ENCODE measurements at regions not wholly inside any gene's neighbourhood (a gene's known extent, or its start where the extent isn't known, plus 50 kb on each side); places are given as distances from the start of the nearest gene placed in this dataset.
A peak's percentile ranks its signal among the peaks of the same experiment; 100 is the strongest.

DNA sequence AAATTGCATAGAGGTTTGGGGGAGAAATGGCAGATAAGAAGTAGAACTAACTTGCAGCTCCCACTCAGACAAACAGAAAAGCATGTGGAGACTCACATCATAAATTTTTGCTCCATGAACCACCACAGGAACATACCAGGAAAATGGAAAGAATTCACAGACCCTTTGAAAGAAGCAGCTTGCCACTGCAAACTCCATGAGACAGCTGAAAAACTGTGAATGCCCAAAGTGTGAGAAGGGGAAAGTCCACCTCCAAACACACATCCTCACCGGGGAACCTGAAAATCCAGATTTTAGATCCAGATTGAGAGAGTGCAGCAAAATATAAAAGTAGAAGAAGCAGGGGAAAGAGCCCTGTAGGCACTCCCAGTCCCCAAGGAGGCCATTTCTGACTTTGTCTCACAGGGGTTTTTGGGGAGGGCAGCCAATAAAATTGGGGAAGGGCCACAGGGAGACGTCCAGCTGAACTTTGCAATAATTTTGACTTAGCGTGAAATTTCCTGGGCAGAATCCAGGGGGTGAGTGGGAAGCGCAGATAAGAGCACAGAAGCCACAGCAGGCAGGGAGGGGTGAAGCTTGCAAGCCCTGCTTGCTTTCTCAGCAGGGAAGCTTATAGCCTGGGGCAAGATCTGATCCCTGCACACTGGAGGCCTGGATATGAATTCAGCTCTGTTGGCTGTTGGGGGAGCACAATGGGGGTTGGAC lies 183.4 kb upstream of the UBE2E2 start:
- no peaks in the 10 kb centered on the region for H3K36me3 Mint-ChIP-seq (ENCODE audit: low read depth)
- H3K9me3 Mint-ChIP-seq, result peaks cover 37% of the 10 kb centered on the region
- intact Hi-C loops (cut with micrococcal nuclease), result no loop called here

DNA sequence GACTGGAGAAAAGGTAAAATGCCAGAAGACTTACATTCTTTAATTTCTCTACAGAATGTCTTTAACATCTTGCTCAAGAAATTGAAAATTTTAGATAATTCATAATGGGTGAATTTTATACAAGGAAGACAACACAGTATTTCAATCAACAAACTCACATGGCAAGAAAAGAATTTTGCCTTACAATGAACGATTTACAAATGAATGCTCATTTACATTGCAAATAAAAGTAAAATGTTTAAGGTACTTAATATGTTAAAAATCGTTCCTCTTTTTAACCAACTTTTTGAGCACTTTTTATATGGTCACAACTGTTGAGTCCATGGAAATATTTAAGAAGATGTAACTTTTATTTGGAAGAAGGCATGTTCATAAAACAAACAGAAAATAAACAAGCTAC lies 174.8 kb upstream of the UBE2E2 start:
- H3K9me3 Mint-ChIP-seq, result peaks cover 21% of the 10 kb centered on the region
- intact Hi-C loops (cut with micrococcal nuclease), result no loop called here
- no peaks in the 10 kb centered on the region for H3K36me3 Mint-ChIP-seq (ENCODE audit: low read depth)
- no peak overlapping the region for H3K27ac Mint-ChIP-seq
- peaks cover 2% of the 10 kb centered on the region for H3K27me3 Mint-ChIP-seq
- H3K4me3 Mint-ChIP-seq, result no peak overlapping the region
- H3K4me1 Mint-ChIP-seq (ENCODE audit: low read depth), result no peaks in the 10 kb centered on the region

More for the DNA sequence above, 183.4 kb upstream of the UBE2E2 start:
- Mint-ChIP-seq H3K4me1 (ENCODE audit: low read depth) (peaks cover 5% of the 10 kb centered on the region), H3K27ac (no peak overlapping the region), H3K4me3 (no peak overlapping the region), H3K27me3 (peaks cover 2% of the 10 kb centered on the region)

DNA sequence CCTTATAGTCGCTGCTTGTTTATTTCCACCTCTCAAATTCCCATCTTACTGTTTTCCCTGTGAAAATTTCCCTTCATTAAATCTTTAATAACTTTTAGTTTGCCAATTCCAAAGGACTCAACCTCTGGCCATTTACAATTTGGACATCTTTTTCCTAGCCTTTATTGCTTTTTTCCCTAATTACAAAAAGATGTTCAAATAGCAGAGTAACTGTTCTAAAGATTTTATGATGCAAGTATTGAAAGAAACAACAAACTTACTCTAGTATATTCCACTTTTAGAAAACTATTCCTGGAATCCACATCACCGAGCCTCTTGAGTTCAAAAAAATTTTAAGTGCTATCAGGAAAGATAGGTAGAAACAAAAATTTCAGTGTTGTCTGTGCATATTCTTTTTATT lies 174.1 kb upstream of the UBE2E2 start:
- Mint-ChIP-seq H3K4me1 (ENCODE audit: low read depth) (no peaks in the 10 kb centered on the region), H3K9me3 (peaks cover 14% of the 10 kb centered on the region)
- intact Hi-C loops (cut with micrococcal nuclease), result no loop called here

DNA sequence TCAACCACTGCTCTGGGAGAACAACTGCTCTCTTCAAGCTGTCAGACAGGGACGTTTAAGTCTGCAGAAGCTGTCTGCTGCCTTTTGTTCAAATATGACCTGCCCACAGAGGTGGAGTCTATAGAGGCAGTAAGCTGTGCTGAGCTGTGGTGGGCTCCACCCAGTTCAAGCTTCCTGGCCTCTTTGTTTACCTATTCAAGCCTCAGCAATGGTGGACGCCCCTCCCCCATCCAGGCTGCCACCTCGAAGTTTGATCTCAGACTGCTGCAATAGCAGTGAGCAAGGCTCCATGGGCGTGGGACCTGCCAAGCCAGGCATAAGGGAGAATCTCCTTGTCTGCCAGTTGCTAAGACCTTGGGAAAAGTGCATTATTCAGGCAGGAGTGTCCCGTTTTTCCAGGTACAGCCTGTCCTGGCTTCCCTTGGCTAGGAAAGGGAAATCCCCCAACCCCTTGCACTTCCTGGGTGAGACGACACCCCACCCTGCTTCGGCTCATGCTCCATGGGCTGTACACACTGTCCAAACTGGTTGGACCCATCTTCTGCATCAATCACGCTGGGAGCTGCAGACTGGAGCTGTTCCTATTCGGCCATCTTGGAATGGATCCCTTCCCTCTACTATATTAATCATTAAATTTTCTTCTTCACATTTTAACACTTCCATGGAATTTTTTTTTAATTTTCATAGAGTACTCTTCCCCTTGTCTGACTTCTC lies 167.0 kb upstream of the UBE2E2 start:
- H3K27me3 Mint-ChIP-seq, result peaks cover 2% of the 10 kb centered on the region
- H3K27ac Mint-ChIP-seq, result no peak overlapping the region
- H3K4me1 Mint-ChIP-seq (ENCODE audit: low read depth), result peaks cover 5% of the 10 kb centered on the region
- intact Hi-C loops (cut with micrococcal nuclease), result no loop called here
- H3K4me3 Mint-ChIP-seq, result no peak overlapping the region
- no peaks in the 10 kb centered on the region for H3K36me3 Mint-ChIP-seq (ENCODE audit: low read depth)
- no peaks in the 10 kb centered on the region for H3K9me3 Mint-ChIP-seq

More for the DNA sequence above, 174.1 kb upstream of the UBE2E2 start:
- no peak overlapping the region for H3K27ac Mint-ChIP-seq
- peaks cover 2% of the 10 kb centered on the region for H3K27me3 Mint-ChIP-seq
- H3K4me3 Mint-ChIP-seq, result no peak overlapping the region
- H3K36me3 Mint-ChIP-seq (ENCODE audit: low read depth), result no peaks in the 10 kb centered on the region

DNA sequence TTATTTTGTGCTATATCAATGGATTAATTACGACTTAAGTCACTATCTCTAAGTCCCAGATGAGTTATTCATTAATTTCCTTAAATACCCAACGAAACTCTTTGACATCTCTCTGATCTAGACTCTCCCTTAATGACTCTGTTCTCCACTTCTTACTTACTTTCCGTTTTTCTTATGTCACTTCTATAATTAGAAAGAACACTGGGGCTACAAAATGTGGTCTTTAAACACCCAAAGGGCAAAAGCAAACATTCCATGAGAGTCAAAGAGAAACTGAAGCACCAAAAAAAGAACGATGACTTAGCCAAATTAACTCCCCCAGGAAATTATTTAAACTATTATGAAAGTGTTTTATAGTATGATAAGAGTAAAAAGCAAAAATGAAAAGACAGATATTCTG lies 166.4 kb upstream of the UBE2E2 start:
- Mint-ChIP-seq H3K9me3 (no peaks in the 10 kb centered on the region), H3K4me3 (no peak overlapping the region), H3K27me3 (peaks cover 2% of the 10 kb centered on the region), H3K36me3 (ENCODE audit: low read depth) (no peaks in the 10 kb centered on the region), H3K27ac (no peak overlapping the region), H3K4me1 (ENCODE audit: low read depth) (peaks cover 5% of the 10 kb centered on the region)
- intact Hi-C loops (cut with micrococcal nuclease), result no loop called here

DNA sequence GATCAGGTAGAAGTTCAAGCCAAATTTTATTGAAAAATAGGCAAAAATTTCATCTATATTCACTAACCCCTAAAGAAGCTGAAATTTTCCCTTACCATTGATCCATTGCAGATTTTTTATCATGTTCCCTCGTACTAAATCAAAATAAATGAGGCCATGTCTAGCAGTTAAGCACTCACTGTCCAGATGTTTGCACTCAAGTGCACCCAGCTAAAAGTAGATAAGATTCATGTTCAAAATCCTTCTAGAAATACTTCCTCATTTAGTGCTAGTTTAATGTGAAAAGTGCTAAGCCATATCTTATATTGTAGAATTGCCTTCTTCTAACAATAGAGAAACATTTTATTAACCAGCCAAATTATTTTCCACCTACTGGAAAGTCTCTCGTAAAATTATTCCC lies 164.7 kb upstream of the UBE2E2 start:
- Mint-ChIP-seq H3K27ac (no peak overlapping the region), H3K36me3 (ENCODE audit: low read depth) (no peaks in the 10 kb centered on the region), H3K4me1 (ENCODE audit: low read depth) (peaks cover 5% of the 10 kb centered on the region), H3K9me3 (no peaks in the 10 kb centered on the region), H3K4me3 (no peak overlapping the region), H3K27me3 (peaks cover 2% of the 10 kb centered on the region)
- intact Hi-C loops (cut with micrococcal nuclease), result no loop called here

DNA sequence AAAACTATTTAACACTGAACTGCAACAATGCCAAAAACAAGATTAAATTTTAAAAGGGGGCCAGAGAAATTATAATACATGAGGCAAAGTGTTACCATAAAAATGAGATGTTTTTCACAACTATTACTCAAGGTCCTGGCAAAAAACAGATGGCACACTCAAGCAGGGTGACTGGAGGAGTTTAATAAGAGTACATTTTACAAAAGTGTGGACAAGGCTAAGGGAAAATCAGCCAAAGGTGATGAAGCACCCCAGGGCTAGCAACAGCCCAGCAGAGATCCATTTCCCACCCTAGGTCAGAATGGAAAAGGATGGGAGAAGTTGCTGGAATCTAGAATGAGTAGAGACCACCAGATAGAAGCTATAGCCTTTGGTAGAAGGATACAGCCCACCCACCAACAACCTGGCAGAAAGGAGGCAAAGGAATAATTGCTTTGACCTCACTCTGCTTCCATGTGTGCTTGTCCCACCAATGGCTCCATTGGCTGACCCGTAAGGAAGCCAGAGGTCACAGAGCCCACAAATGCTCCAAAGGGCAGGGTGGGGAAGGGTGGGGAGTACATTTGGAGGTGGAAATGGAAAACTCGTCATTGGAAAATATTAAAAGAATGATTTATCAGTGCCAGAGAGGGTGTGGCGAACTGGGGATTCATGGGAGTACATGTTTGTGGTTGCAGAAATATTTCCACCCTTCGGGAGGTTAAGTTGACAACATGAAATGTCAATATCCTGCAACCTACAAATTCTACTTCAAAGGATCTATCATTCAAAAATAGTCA lies 161.0 kb upstream of the UBE2E2 start:
- peaks cover 28% of the 10 kb centered on the region for H3K9me3 Mint-ChIP-seq
- no peak overlapping the region for H3K4me3 Mint-ChIP-seq
- H3K36me3 Mint-ChIP-seq (ENCODE audit: low read depth), result no peaks in the 10 kb centered on the region
- H3K27ac Mint-ChIP-seq, result peak overlapping the region; percentile 25
- peaks cover 2% of the 10 kb centered on the region for H3K27me3 Mint-ChIP-seq
- intact Hi-C loops (cut with micrococcal nuclease), result no loop called here
- H3K4me1 Mint-ChIP-seq (ENCODE audit: low read depth), result no peaks in the 10 kb centered on the region

DNA sequence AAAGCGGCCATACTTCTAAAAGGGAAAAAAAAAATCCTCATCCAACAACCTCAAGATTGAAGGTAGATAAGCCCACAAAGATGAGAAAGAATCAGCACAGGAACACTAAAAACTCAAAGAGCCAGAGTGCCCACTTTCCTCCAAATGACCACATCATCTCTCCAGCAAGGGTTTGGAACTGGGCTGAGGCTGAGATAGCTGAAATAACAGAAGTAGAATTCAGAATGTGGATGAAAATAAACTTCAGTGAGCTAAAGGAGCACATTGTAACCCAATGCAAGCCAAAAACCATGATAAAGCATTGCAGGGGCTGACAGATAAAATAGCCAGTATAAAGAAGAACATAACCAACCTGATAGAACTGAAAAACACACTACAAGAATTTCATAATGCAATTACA lies 158.7 kb upstream of the UBE2E2 start:
- H3K4me3 Mint-ChIP-seq, result no peak overlapping the region
- no peaks in the 10 kb centered on the region for H3K4me1 Mint-ChIP-seq (ENCODE audit: low read depth)
- intact Hi-C loops (cut with micrococcal nuclease), result no loop called here

DNA sequence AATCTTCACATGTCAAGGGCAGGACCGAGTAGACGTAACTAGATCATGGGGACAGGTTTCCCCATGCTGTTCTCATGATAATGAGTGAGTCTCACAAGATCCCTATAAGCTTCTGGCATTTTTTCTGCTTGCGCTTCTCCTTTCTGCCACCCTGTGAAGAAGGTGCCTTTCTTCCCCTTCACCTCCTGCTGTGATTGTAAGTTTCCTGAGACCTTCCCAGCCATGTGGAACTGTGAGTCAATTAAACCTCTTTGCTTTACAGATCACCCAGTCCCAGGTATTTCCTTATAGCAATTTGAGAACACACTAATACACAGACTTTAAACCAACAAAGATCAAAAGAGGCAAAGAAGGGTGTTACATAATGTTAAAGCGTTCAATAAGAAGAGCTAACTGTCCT lies 156.6 kb upstream of the UBE2E2 start:
- H3K27ac Mint-ChIP-seq, result no peak overlapping the region
- intact Hi-C loops (cut with micrococcal nuclease), result no loop called here
- peaks cover 3% of the 10 kb centered on the region for H3K27me3 Mint-ChIP-seq
- H3K4me1 Mint-ChIP-seq (ENCODE audit: low read depth), result no peaks in the 10 kb centered on the region
- H3K9me3 Mint-ChIP-seq, result peaks cover 40% of the 10 kb centered on the region
- H3K36me3 Mint-ChIP-seq (ENCODE audit: low read depth), result no peaks in the 10 kb centered on the region
- H3K4me3 Mint-ChIP-seq, result no peak overlapping the region

More for the DNA sequence above, 158.7 kb upstream of the UBE2E2 start:
- Mint-ChIP-seq H3K27ac (no peak overlapping the region), H3K36me3 (ENCODE audit: low read depth) (no peaks in the 10 kb centered on the region), H3K9me3 (peaks cover 40% of the 10 kb centered on the region), H3K27me3 (peaks cover 3% of the 10 kb centered on the region)

DNA sequence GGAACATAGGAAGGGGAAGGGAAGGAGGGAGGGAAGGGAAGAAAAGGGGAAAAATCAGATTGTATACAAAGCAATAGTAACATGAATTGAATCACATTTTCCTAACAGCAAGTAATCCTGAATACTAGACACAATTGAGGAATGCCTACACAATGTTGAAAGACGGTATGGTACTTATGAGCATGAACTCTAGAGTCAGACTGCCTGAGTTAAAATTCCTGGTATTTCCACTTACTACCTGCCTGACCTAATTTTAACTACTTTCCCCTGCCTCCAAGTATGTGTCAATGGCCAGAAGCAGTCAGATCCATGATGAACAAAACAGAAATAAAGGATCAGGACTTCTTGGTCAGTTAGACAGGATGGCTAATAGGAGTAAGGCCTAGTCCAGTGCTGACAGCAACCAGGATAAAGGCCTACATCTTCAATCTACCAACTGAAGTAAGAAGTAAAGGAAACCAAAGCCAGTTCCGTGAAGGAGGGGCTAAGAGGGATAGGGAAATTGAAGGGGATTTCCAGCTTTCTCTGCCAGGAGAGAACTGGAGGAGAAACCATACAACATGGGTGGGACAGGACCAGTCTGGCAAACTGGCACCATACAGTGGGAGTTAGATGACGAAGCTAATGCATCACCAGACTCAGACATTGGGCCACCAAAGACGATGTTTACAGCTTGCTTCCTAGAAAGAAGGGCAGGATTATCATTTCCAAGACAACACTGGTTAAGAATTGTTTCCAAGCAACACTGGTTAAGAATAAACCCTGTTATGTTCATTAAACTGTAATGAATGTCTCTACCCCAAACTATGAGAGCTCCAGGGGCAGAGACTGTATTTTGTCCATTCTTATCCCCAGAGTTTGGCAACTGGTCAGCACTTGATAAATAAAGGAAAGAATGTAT lies 151.6 kb upstream of the UBE2E2 start:
- intact Hi-C loops (cut with micrococcal nuclease), result no loop called here
- Mint-ChIP-seq H3K27ac (no peak overlapping the region), H3K27me3 (peaks cover 3% of the 10 kb centered on the region)

DNA sequence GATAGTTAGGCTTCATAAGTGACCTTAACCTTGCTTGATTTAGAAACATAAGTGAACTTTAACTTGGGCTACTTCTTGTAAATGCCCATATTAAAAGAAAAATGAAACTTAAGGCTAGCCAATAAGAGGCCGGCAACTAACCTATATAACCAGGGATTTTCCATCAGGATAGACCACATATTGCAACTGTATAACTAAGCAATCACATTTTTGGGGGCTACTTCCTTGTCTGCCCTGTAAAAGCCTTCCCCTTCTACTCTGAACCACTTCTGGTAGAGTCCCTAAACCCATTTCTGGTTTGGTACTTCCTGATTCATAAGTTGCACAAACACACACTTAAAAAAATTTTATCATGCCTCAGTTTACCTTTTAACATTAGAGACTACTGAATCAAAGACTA lies 150.9 kb upstream of the UBE2E2 start:
- Mint-ChIP-seq H3K4me3 (no peak overlapping the region), H3K27ac (no peak overlapping the region), H3K27me3 (peaks cover 3% of the 10 kb centered on the region), H3K36me3 (ENCODE audit: low read depth) (no peaks in the 10 kb centered on the region), H3K9me3 (peaks cover 11% of the 10 kb centered on the region), H3K4me1 (ENCODE audit: low read depth) (no peaks in the 10 kb centered on the region)
- intact Hi-C loops (cut with micrococcal nuclease), result no loop called here

More for the DNA sequence above, 151.6 kb upstream of the UBE2E2 start:
- Mint-ChIP-seq H3K4me3 (no peak overlapping the region), H3K9me3 (peaks cover 18% of the 10 kb centered on the region), H3K4me1 (ENCODE audit: low read depth) (no peaks in the 10 kb centered on the region), H3K36me3 (ENCODE audit: low read depth) (no peaks in the 10 kb centered on the region)

DNA sequence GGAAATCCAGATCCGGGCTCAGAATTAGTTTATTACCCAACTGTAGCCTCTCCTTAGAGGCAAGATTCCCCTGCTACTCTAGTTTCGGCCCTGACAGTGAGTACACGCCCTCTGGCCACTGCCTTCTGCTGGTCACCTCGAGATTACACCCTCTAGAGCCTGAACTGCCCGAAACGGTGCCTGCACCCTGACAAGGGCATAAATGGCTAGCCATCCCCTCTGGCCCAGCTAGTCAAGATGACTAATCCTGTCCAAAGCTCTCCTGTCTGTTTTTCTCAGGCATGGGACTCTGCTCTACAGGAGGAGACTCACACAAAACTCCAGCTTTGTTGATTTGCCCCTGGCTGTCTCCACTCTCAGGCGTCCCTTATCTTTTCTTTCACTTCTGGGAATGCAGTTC lies 150.5 kb upstream of the UBE2E2 start:
- Mint-ChIP-seq H3K27ac (no peak overlapping the region), H3K4me1 (ENCODE audit: low read depth) (no peaks in the 10 kb centered on the region), H3K36me3 (ENCODE audit: low read depth) (no peaks in the 10 kb centered on the region), H3K27me3 (no peaks in the 10 kb centered on the region), H3K9me3 (peaks cover 7% of the 10 kb centered on the region), H3K4me3 (no peak overlapping the region)
- intact Hi-C loops (cut with micrococcal nuclease), result no loop called here

DNA sequence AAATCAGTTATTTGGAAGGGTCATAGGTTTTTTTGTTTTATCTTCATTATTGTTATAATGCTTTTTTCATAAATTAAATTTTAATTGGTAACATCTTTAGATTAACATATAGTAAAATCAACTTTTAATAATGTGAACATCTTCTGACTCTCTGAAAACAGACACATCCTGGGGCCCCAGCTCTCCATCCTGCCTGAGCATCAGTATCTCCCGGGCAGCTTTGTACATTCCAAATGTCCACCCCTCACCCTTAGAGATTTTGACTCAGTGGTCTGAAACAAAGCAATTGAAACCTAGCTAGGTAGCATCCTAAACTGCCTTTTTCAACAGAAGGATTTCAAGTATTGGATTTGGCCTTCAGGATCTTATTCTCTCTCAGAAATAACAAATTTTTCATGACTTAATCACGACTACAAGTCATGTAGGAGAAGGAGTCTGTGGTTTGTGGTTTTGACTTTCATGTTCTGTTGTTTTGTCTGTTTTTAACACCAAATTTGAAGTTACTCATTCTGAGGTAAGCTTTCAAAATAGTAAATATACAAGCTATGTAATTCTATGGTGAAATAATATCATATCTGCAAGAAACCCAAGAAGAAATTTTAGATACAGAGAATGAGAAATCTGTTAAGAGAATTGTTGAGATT lies 147.3 kb upstream of the UBE2E2 start:
- Mint-ChIP-seq H3K4me1 (ENCODE audit: low read depth) (peaks cover 7% of the 10 kb centered on the region), H3K9me3 (no peaks in the 10 kb centered on the region), H3K36me3 (ENCODE audit: low read depth) (no peaks in the 10 kb centered on the region), H3K4me3 (no peak overlapping the region), H3K27me3 (no peaks in the 10 kb centered on the region), H3K27ac (no peak overlapping the region)
- intact Hi-C loops (cut with micrococcal nuclease), result no loop called here
